Keratinocyte (primary cell): ENCODE measurements at regions not wholly inside any gene's neighbourhood (a gene's known extent, or its start where the extent isn't known, plus 50 kb on each side); places are given as distances from the start of the nearest gene placed in this dataset.

Experiments
- DNase-seq: peaks from one replicate; pipeline ENCODE4 v3.0.0-alpha.2; 2011; ENCODE audit warnings: low read depth, missing footprints, low spot score
- FAIRE-seq: peaks from 2 replicates; lab custom pipeline; 2011; peaks lifted over from hg19 to GRCh38; lab: Jason Lieb, UNC
- H2AFZ ChIP-seq: 2 replicates; pipeline ENCODE4 v1.6.0; 2012; ENCODE audit warnings: low read length, control low read depth, inconsistent platforms; ENCODE audit not compliant: control insufficient read depth
- H3K27ac ChIP-seq: 2 replicates; pipeline ENCODE4 v1.5.1; 2011; ENCODE audit warnings: low read length; ENCODE audit not compliant: control insufficient read depth, insufficient read depth
- H3K27me3 ChIP-seq: 3 replicates; pipeline ENCODE4 v1.6.0; 2011; ENCODE audit warnings: low read length; ENCODE audit not compliant: control insufficient read depth, insufficient read depth; ENCODE audit errors: extremely low read depth
- H3K36me3 ChIP-seq, 2 experiments: 2 replicates in 1 of 2; 3 replicates in 1 of 2; pipeline ENCODE4 v1.5.1; 2011; ENCODE audit warnings: low read length in 2 of 2, mild to moderate bottlenecking in 1 of 2; ENCODE audit not compliant: control insufficient read depth in 2 of 2, insufficient read depth in 2 of 2; ENCODE audit errors: extremely low read depth in 1 of 2
- H3K4me1 ChIP-seq: 3 replicates; pipeline ENCODE4 v1.5.1; 2011; ENCODE audit warnings: low read length; ENCODE audit not compliant: control insufficient read depth, insufficient read depth; ENCODE audit errors: extremely low read depth
- H3K4me2 ChIP-seq: 3 replicates; pipeline ENCODE4 v1.6.0; 2011; ENCODE audit warnings: low read depth, low read length; ENCODE audit not compliant: control insufficient read depth, insufficient read depth; ENCODE audit errors: extremely low read depth
- H3K4me3 ChIP-seq, 3 experiments: fragments of 200-600 bp in 1 of 3; sonication (generic) in 1 of 3; 2 replicates in 2 of 3; 3 replicates in 1 of 3; pipeline ENCODE4 v1.5.1; 2011 to 2016; ENCODE audit warnings: low read length in 3 of 3, mild to moderate bottlenecking in 3 of 3, control low read depth in 2 of 3, inconsistent platforms in 1 of 3, low read depth in 1 of 3, mixed read lengths in 1 of 3, mixed run types in 1 of 3, moderate library complexity in 1 of 3; ENCODE audit not compliant: control insufficient read depth in 2 of 3, insufficient read depth in 2 of 3; ENCODE audit errors: extremely low read depth in 1 of 3
- H3K79me2 ChIP-seq: 2 replicates; pipeline ENCODE4 v1.6.0; 2012; ENCODE audit warnings: low read length; ENCODE audit not compliant: control insufficient read depth, insufficient read depth
- H3K9ac ChIP-seq: 3 replicates; pipeline ENCODE4 v1.6.0; 2011; ENCODE audit warnings: low read length; ENCODE audit not compliant: control insufficient read depth, insufficient read depth; ENCODE audit errors: extremely low read depth
- H3K9me1 ChIP-seq: 3 replicates; pipeline ENCODE4 v1.6.0; 2011; ENCODE audit warnings: low read length; ENCODE audit not compliant: control insufficient read depth, insufficient read depth; ENCODE audit errors: extremely low read depth
- H3K9me3 ChIP-seq: 2 replicates; pipeline ENCODE4 v1.5.1; 2012; ENCODE audit warnings: low read depth, low read length; ENCODE audit not compliant: control insufficient read depth
- H4K20me1 ChIP-seq: 3 replicates; pipeline ENCODE4 v1.6.0; 2011; ENCODE audit warnings: low read length; ENCODE audit not compliant: control insufficient read depth, insufficient read depth; ENCODE audit errors: extremely low read depth
- CTCF ChIP-seq, 3 experiments: IDR thresholded peaks in 1 of 3; conservative IDR thresholded peaks in 1 of 3; optimal IDR thresholded peaks in 1 of 3; 2 replicates in 2 of 3; 3 replicates in 1 of 3; pipeline versions ENCODE3 to v1.5.1; 2011; ENCODE audit warnings: low read length in 3 of 3, mild to moderate bottlenecking in 3 of 3, moderate library complexity in 2 of 3, control low read depth in 1 of 3, inconsistent platforms in 1 of 3; ENCODE audit not compliant: insufficient read depth in 2 of 3; ENCODE audit errors: extremely low read depth in 1 of 3
- EZH2 ChIP-seq: IDR thresholded peaks from one replicate; pipeline ENCODE4 v1.6.1; 2012; ENCODE audit warnings: inconsistent platforms, mild to moderate bottlenecking, low read length, moderate library complexity
- dilution Hi-C: fragments of 300-500 bp; cut with MboI; formaldehyde crosslinking; loops from one replicate; pipeline ENCODE4 v1.7.0; 2020; ENCODE audit warnings: low sequenced_read_pairs; ENCODE audit not compliant: extremely low pct_ligation_motif_present

- dilution Hi-C loops = no loop called here
- no peak overlapping the region for H3K4me3 ChIP-seq
- H3K27ac ChIP-seq = no peak overlapping the region
- no peaks in the 10 kb centered on the region for H4K20me1 ChIP-seq
- TF ChIP-seq CTCF (optimal IDR thresholded peaks at IDR 0.05 in 1 of 3, IDR thresholded peaks at IDR 0.05 in 1 of 3, conservative IDR thresholded peaks at IDR 0.05 in 1 of 3; ENCODE audit: extremely low read depth in 1 of 3, insufficient read depth in 2 of 3, low read length in 3 of 3) (no peak), EZH2 (no peak)
- no peak overlapping the region for H2AFZ ChIP-seq
- H3K79me2 ChIP-seq = no peaks in the 10 kb centered on the region
- no peak for FAIRE-seq
- H3K9me1 ChIP-seq = no peaks in the 10 kb centered on the region
- no peak for DNase-seq
- H3K4me2 ChIP-seq = no peak overlapping the region
- no peaks in the 10 kb centered on the region for H3K36me3 ChIP-seq
- H3K27me3 ChIP-seq = no peaks in the 10 kb centered on the region
- H3K9me3 ChIP-seq = no peaks in the 10 kb centered on the region
- no peaks in the 10 kb centered on the region for H3K4me1 ChIP-seq
- no peak overlapping the region for H3K9ac ChIP-seq
These were observed 111.0 kb downstream of the CD83 start for GRCh38 chr6:14228571-14228970.

GRCh38 chr6:14231071-14231483 is 113.5 kb downstream of the CD83 start:
- no peak for FAIRE-seq

More at GRCh38 chr6:14231071-14231483, 113.5 kb downstream of the CD83 start:
- H3K27ac ChIP-seq = no peak overlapping the region
- no peak overlapping the region for H3K4me3 ChIP-seq
- DNase-seq = no peak
- no peaks in the 10 kb centered on the region for H3K4me1 ChIP-seq
- H3K9ac ChIP-seq = no peak overlapping the region
- dilution Hi-C loops = no loop called here
- H3K36me3 ChIP-seq = no peaks in the 10 kb centered on the region
- no peaks in the 10 kb centered on the region for H3K9me3 ChIP-seq
- no peak overlapping the region for H3K4me2 ChIP-seq
- H3K9me1 ChIP-seq = no peaks in the 10 kb centered on the region
- no peaks in the 10 kb centered on the region for H4K20me1 ChIP-seq
- TF ChIP-seq CTCF (optimal IDR thresholded peaks at IDR 0.05 in 1 of 3, IDR thresholded peaks at IDR 0.05 in 1 of 3, conservative IDR thresholded peaks at IDR 0.05 in 1 of 3; ENCODE audit: extremely low read depth in 1 of 3, insufficient read depth in 2 of 3, low read length in 3 of 3) = no peak
- no peak for TF ChIP-seq EZH2
- no peak overlapping the region for H2AFZ ChIP-seq
- no peaks in the 10 kb centered on the region for H3K79me2 ChIP-seq
- no peaks in the 10 kb centered on the region for H3K27me3 ChIP-seq
